ENCODE measurements at regions not wholly inside any gene's neighbourhood (a gene's known extent, or its start where the extent isn't known, plus 50 kb on each side); places are given as distances from the start of the nearest gene placed in this dataset.
"Not testable (repeated sequence)": the region's sequence is repeated elsewhere in the genome, so short reads cannot be mapped to it uniquely, and the experiment has no call there.

DNA sequence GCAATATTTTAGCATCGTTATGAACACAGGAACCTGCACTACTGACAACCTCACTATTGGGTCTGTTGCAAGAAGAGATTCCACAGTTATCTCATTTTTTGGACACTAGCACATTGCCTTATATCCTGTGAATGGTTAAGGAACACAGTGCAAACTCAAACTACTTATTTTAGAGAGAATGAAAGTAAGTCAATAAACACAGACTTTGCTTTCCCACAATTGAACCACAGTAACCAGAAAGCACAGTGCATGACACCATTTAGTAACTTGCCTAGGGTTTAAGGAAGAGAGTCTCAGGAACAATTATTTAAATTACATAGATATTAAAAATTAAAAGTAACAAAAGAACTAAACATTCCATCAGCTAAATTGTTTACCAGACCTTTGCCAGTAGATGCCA is 468.8 kb downstream of the ZWINT start:
- DNase-seq: no peak

DNA sequence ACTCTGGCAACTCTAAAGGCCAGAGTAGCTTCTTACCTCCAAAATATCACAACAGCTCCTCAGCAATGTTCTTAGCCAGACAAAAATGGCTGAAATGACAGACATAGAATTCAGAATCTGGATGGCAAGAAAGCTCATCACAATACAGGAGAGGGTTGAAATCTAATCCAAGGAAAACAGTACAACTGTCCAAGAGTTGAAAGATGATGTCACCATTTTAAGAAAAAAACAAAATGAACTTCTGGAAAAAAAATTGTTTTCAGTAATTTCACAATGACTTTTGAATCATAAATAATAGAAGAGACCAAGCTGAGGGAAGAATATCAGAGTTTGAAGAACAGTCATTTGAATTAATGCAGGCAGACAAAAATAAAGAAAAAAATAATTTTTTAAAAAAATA is 479.5 kb downstream of the ZWINT start:
- no peak for DNase-seq

DNA sequence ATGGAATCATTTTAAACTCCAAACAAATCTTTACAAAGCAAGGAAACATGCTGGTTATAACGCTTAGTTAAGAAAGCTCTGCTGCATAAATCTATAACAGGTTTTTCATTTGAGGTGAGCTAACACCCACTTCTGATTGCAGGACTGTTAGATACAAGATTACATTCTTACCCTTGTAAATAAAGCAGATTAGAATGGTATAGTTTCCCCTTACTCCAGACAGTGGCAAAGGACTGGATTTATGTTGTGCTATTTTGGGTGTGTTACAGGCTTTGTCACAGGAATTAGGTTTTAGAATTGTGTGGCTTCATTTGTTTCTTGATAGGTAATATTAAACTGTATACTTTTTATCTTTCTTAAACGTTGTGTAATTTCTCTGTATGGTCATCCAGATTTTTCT is 487.6 kb downstream of the ZWINT start:
- DNase-seq: no peak

DNA sequence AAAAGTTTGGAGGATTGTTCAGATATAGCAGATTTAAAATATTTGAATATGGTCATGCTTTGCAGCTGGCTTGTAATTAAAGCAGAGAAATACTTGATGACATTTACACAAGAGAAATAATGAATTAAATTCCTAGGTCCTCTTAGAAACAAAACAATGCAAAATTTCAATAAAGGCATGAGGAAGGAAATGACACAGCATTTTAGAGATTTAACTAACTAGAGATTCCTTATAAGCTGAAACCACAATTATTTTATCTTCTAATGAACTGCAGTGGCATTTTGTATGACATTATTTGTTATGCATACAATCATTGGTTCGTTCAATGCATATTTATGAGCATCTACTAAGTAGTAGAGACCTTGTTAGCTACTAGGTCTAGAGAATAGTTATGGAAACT is 490.9 kb downstream of the ZWINT start:
- no peak for DNase-seq

DNA sequence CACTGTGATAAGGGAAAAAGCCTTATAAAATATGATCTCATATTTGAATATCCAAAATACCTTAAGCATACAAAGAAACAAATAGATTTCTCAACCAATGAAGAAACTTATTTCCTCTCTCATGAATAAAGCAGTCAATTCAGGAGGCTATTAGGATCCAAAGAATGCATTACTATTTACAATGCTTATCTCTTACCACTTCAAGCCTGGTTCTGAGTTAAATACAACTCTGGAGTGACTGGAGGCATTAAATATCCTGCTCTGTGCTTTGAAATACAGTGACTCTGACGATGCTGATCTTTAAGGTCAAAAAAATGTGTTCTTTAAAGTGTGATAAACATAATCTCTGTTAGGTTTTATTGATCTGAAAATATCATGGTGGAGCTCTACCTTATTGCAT is 493.2 kb downstream of the ZWINT start:
- no peak for DNase-seq

DNA sequence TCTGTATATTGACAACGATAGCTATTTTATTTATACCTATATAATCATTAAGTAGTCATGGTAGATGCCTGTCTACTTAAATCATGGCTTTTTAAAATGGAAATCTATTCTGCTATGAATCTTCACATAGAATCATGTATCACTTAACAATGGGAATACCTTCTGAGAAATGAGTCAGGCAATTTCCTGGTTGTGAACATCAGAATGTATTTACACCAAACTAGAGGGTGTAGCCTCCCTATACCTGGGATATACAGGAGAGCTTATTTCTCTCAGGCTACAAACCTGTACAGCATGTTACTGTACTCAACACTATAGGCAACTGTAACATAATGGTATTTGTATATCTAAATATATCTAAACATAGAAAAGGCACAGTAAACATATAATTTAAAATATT is 502.3 kb downstream of the ZWINT start:
- no peak for DNase-seq

DNA sequence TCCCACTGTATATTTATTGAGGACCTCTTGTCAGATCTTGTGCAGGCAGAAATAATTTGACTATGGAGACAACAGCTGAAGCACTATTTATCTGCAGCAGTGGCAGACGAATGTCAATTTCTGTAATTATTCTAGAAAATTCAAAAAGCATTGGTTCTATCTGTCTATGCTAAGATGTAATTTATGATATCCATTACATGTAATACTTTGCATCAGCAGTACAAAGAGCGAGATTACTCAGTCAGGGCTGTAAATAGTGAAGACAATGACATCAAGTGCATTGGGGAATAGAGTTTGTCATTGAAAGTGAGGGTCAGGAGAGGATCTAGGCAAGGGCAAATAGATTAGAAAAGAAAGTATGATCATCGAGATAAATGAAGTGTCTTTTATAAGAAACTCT is 508.2 kb downstream of the ZWINT start:
- no peak for DNase-seq

DNA sequence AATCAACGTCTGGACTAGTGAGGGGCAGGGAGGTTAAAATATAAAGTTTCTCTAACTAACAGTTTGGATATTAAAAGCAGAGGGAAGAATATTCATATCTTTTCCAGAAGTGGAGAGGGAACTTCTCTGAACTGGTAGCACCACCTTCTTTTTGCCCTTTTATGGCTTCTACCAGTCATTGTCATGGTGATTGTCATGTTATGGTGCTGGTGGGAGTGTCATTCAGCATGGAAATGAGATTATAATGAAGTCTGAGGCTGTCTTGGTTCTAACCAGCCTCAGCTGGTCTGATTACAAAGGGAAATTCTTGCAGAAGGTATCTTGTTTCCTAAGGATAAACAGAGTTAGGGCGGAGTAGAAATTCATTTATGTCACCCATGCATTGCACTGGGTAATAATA is 523.8 kb downstream of the ZWINT start:
- no peak for DNase-seq

DNA sequence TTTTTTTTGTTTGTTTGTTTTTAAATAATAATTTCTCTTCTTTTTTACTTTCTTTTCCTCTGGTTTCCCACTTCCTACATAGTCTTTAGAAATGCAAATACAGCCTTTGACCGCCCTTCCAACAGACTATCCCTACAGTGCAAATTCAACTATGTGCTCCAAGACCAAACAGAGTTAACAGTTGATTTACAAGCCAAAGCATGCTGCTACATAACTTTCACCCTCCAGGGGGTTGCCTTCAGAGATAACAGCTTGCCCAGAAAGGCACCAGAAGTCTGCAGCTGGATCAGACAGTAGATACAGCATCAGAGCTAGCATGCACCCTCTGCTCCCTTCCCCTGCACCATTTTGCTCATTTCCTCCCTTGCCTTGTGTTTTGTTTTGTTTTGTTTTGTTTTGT is 539.0 kb downstream of the ZWINT start:
- no peak for DNase-seq

DNA sequence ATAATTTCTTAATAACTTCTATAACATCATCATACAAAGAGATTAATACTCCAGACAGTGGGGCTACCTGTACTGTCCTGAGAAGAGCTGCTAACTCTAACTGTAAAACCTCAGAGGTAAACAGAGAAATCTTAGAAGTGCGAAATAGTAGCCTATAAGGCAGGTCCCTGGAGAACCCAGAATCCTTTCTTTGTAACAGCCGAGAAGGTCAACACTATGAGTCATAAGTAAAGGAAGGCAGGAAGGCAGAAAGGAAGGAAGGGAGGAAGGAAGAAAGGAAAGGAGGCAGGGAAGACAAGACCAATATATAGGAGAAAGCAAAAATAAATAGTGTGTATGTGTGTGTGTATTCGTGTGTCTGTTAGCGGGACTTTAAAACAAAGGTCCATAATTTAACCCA is 540.6 kb downstream of the ZWINT start:
- DNase-seq: no peak

DNA sequence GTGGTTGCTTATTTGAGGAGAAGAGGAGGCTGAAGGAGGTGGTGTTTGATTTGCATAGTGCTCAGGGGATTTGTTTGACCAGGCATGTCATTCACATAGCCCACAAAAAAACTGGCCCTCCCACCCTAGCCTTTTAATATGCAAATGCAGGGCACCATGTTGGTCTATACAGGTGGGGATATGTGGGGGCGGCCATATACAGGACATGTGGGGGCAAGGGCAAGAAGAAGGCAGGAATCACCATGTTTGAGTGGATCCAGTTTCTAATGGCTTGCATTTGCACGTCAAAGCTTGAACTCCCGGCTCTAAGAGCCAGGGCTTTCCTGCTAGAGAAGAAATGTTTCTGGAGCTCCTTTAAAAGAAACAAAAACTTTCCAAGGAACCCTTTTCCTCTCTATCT is 541.0 kb downstream of the ZWINT start:
- DNase-seq: no peak

DNA sequence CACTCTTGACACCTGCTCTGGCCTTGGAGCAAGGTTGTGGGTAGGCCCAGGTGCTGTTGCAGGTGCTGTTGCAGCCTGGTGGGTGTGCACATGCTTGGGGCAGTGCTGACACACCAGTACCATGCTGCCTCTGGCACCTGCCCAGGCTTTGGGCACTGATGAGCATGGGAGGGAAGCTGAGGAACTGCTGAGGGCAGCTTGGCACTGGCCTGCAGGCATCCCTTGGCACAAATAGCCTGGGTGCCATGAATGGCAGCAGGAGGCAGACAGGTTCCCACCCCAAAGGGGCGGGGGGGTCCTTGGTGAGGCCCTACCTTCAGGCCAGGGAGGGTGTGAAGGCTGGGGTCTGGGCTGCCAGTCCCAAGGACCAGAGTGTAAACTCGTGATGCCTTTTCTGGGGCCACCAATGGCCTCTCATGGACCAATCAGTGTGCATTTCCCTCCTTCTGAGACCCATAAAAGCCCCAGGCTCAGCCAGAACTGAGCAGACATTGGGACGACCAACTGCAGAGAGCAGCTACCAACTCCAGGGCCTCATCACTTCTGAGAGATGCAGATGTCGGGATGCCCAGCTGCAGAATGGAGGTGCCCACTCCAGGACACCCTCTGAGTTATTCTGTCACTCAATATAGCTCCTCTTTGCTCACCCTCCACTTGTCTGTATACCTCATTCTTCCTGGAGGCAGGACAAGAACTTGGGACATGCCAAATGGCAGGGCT is 547.4 kb downstream of the ZWINT start:
- no peak for DNase-seq

DNA sequence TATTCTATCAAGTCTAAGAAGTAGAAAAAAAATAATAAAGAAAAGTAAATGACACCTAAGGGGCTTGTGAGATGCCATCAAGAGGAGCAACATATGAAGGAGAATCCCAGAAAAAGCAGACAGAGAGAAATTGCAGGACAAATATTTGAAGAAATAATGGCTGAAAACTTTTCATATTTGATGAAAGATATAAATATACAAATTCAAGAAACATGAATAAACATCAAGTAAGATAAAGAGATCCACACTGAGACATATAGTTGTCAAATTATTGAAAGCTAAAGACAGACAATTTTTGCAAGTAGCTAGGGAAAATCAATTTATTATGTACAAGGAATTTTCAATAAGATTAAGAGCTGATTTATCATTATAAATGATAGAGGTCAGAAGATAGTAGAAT is 558.0 kb downstream of the ZWINT start:
- no peak for DNase-seq

DNA sequence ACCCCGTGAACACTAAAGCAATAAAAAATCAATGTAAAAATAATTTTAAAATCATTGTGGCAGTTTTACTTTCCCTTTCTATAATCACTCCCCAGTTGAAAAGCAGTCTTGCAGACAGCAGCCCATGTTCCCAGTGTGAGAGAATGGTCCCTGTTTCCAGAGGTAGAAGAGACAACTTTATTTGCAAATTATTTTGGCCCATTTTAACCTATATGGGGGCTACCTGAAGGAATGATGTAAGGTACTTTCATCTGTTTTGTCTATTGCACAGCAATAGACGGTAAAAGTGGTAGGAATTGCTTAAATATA is 559.8 kb downstream of the ZWINT start:
- no peak for DNase-seq

DNA sequence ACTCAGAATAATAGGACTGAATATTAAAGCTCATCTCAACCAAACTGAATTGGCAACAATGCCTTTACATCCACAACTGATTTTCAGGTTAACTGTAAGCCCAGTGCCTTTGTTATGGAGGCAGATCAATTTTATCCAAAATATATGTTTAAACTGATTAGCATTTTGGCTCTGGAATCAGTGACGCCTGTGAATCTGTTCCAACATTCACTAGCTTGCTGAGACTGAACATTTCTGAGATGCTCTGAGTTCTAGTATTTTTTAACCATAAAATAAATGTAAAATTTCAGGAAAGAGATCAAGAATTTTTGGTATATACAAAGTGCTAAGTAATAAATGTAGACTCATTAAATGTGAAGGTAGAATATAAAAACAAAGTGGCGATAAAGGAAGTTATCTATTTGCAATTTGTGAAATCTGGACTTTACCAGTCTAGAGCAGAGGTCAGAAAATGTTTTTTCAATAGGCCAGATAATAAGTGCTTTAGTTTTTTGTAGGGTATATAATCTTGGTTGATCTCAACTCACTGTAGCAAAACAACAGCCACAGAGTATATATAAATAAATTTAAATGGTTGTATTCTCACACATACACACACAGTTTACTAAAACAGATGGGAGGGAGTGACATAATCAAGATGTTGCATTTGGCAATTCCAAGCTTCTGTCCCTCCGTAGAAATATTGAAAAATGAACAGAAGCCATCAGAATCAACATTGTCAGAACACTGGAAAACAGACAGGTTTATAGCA is 560.3 kb downstream of the ZWINT start:
- no peak for DNase-seq

DNA sequence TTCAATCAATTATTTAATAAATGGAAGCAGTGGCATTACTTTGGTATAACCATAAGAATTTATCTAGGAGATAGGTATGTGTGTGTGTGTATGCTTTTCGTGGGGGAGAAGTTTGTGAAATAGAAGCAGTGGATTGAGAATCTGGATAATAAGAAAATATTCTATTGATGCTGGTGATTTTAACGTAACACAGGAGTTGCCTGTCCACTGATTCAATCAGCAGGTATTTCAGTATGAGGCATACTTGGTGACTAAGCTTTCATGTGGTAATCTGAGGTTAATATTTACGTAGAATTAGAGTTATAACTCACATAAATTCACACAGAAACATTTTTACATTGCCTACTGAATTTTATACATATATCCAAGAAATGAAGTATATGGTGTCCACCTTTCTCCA is 568.0 kb downstream of the ZWINT start:
- no peak for DNase-seq

DNA sequence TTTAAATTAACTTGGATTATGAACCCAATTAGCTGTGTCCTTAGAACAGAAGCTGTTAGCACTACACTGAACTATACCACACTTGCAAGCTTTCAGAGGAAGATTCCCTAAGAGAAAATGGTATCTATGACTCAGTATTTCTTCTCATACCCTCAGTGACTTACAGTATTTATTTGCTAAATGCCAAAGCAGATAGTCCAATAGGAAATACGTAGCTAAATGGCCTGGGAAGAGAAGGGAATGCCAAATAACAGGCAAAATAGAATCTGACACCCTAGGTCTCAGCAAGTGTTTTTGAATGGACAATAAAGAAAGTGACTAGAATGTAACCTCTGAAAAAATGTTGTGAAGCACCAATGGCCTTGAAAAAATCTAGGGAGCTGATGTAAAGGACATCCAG is 570.8 kb downstream of the ZWINT start:
- DNase-seq: not testable (repeated sequence)

DNA sequence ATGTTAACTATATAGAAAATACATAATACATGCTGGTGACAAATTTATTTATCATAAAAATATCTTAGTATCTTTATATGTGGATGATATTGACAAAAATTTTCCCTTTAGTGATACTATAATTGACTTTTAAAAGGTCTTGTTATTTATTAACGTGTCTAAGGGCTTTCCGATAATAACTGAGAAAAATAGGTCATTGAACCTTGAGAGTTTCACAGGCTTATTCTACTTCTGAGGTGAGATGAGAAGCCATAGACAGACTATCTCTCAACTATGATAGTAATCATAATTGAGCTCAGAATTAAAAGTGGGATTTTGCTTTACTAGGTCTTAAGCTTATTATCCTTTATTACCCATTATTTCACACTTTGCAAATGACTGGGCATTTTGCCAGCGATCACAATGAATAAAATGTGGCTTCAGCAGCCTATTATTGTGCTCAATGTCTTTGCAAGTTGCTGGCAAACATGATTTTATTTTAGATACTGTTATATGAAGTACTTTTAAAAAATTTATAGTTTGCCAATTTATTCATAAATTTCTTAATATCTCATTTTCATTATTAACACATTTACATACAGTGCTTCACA is 574.5 kb downstream of the ZWINT start:
- DNase-seq: no peak

DNA sequence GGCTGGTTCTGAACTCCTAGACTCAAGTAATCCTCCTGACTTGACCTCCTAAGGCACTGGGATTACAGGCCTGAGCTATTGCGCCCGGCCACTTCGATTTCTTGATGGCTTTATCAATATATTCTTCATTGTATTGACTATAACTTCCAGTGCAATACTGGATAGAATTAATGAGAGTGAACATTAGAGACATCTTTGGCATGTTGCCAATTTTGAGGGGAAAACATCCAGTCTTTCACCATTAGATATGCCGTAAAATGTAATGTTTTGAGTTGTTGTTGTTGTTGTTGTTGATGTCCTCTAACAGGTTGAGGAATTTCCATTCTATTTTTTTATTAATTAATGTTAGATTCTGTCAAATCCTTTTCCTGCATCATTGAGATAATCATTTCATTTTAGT is 578.9 kb downstream of the ZWINT start:
- no peak for DNase-seq

DNA sequence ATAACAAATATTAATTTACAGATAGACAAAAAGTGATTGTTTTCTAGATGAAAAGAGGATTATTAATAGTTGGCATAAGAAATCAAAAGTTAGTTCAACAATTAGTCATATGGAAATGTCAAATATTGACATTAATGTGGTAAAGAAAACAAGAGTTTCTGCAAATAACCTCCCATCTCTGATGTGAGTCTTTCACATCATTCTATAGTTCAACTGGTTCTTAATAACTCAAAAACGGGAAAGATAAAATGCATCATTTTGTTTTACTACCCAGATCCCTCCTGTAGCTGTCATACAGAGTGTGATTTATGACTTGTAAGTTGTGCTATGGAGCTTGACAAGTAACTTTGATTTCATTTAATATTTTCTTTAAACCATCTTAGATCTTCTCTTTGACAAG is 594.8 kb downstream of the ZWINT start:
- no peak for DNase-seq

DNA sequence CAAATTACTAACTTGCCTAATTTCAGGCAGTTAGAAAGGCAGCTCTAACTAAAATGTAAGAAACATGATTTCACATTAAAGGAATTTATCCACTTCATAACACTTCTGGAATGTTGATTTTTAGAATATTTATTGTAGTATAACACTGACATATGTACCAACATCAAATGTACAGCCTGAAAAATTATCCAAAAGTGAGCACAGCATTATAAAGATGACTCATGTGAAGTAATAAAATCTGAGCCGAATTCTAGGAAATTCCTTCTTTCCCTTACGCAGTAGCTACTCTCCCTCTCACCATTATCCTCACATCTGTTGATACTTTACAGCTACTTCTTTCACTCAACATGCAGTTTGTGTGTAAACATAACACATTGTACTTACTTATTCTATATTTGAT is 610.6 kb downstream of the ZWINT start:
- DNase-seq: no peak

DNA sequence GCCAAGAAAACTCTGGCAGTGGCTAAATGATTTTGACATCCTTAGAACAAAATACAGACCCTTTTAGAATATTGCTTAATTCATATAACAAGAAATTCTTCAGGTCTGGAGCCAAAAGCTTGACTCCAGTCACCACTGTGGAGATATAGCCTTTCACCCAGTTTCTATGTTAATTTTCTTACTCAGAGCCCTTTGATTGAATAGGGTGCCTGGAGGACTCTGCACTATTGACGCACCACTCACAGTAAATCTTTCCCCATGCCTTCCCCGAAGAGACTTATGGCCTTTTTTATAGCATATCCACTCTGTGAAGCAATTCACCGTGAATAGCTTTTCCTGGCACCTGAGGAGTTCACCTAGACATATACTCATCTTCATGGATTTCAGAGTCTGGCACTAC is 613.8 kb downstream of the ZWINT start:
- no peak for DNase-seq

DNA sequence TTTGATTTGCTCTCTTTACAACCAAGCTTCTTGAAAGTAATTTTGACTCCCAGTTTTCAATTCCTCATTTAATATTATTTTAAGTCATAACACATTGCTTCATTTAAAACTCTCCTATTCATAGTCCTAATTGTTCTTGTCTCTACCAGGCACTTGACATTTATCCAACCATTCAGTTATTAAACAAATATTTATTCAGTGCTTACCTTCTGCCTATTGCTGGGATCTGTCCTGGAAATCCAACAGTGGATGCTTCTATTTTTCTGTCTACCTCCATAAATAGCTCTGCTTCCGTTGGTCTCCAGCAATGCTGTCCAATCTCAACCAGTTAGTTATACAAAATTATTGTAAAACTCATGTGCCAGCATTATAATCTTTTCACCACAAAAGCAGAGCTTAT is 615.1 kb downstream of the ZWINT start:
- no peak for DNase-seq

DNA sequence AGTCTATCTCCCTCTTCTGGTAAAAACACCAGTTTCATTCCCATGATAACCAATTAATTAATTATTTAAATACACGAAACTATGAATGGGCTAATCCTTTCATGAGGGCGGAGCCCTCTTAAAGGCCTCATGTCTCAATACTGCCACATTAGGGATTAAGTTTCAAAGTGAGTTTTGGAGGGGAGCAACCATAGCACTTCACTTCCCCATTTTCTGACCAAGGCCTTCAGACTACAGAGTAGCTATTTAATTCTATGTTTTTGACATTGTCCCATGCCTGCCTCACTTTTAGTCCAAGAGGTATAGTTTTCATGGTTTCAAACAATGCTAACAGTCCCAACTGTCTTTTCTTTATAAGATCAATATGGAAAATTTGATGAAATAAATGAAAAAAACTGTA is 618.6 kb downstream of the ZWINT start:
- DNase-seq: no peak

DNA sequence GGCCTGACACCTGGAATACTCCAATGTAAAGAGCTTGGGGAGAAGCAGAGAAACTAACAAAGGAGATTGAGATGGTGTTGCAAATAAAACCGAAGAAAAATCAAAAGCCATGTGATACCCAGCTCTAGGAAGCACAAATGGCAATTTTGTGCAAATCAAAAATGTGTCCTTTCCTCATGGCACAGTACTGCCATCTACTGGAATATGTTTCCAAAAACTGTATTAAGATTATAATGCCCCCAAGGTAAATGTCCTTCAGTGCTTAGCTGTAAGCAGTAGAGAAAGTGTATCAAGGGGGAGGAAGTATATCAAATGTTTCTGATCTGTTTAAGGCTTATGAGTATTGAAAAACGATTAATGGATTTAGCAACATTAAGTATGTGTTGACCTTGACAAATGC is 620.3 kb downstream of the ZWINT start:
- not testable (repeated sequence) for DNase-seq

Measured in NCI-H2081 treated with DMSO at 0.1 percent for 48 hours (cell line).